Fibroblast of upper back skin (primary cell): ENCODE measurements at regions not wholly inside any gene's neighbourhood (a gene's known extent, or its start where the extent isn't known, plus 50 kb on each side); places are given as distances from the start of the nearest gene placed in this dataset.
"Not testable (repeated sequence)": the region's sequence is repeated elsewhere in the genome, so short reads cannot be mapped to it uniquely, and the experiment has no call there.

Source experiments
- DNase-seq: peaks from one replicate; pipeline ENCODE4 v3.0.0-alpha.2; 2013

DNA sequence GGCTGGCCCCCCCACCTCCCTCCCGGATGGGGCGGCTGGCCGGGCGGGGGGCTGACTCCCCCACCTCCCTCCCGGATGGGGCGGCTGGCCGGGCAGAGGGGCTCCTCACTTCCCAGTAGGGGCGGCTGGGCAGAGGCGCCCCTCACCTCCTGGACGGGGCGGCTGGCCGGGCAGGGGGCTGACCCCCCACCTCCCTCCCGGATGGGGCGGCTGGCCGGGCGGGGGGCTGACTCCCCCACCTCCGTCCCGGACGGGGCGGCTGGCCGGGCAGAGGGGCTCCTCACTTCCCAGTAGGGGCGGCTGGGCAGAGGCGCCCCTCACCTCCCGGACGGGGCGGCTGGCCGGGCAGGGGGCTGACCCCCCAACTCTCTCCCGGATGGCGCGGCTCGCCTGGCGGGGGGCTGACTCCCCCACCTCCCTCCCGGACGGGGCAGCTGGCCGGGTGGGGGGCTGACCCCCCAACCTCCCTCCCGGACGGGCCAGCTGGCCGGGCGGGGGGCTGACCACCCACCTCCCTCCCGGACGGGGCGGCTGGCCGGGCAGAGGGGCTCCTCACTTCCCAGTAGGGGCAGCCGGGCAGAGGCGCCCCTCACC lies 194.1 kb upstream of the GRIA1 start:
- not testable (repeated sequence) for DNase-seq

DNA sequence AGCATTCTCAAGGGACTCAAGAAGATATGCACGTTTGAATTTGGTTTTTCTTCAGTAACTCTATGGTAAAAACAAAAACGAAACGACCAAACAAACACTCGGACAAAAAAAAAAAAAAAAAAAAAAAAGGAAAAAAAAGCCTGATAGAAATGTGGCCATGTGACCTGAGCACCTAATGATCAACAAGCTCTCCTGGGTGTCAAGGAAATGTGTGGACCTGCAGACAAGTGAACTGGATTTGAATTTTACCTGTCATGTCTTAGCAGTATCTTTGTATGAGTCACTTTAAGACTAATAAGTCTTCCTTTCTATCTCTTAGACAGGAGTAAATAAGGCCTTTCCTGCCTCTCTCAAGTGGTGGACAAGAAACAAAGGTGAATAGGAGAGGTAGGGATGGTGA lies 190.6 kb upstream of the GRIA1 start:
- DNase-seq: no peak

DNA sequence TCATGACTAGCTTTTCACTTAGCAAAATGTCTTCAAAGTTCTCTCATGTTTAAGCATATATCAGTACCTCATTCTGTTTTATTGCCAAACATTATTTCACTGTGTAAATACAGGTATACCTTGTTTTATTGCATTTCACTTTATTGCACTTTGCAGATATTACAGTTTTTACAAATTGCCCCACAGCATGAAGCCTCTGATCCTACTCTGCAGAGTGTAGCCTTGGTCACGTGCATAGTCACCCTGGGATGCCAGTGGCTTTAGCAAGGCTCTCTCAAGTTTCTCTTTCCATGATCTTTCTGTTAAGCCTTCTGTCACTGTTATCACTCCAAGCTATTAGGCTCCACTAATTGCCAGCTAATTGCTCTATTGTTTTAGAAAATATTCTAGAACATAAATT lies 182.2 kb upstream of the GRIA1 start:
- no peak for DNase-seq

DNA sequence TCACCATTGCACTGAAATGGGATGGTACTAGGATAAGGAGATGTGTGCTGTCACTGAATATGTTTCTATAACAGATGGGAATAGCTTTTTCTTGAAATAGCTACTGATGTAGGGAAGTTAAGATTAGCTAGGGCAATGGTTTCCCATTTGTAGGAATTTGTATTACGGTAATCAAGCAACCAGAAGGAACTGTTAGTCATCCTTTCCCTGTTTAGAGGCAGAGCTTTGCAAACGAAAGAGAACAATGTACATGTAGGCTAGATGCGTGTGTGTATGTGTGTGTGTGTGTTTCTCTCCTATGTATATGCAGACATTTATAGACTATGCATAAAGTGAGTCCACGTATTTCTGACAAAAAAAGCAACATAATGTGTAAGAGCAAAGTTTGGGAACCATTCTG lies 171.9 kb upstream of the GRIA1 start:
- no peak for DNase-seq

DNA sequence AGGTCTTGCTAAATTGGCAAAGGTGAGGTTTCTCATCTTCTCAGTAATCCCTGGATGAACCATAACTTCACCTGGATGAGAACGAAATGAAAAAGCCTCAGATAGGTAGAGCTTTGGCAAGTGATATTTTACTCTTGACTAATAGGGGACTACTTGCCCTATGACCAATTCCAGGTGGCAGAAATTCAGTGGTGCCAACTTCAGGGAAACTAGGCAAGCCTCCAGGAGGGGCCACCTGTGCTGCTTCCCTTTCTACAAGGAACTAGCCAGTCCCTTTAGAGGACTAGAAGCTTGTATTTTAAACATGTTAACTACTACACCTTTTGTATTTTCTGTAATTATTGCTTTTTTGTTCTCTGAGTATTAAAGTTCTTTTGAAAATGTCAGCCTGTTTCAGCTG lies 169.0 kb upstream of the GRIA1 start:
- DNase-seq: no peak

DNA sequence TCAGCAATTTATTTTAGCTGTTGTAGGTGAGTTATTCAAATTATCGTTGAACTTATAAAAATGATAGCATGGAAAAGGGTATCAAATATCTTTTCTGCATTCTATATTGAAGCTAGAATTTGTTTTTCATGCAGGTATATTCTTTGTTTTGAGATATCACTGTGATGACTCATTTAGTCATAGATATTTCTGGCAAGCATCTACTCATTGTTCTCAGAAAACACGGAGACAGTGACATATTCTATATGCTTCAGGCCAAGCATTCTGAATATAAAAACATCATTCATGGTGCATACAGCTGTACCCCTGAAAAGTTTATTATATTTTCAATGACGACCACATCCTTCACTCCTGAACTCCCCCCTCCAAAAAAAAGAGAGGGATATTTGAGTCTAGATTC lies 150.3 kb upstream of the GRIA1 start:
- no peak for DNase-seq

DNA sequence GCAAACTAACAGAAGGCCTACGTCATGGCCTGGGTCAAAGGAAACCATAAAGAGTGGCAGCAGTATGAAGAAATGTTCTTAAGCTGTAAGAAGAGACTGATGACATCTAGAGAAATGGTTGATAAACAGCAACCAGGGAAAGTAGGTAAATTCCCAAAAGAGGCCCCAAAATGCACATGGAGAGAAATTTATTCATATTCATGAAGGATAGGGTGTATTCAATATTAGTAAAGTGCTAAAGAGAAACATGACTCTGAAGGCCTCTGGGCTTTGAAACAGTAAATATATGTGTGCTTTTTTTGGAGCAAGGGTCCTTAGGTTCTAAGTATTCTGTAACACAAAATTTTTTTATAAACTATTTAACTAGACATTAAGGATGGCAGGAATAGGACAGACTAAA lies 149.7 kb upstream of the GRIA1 start:
- DNase-seq: no peak

DNA sequence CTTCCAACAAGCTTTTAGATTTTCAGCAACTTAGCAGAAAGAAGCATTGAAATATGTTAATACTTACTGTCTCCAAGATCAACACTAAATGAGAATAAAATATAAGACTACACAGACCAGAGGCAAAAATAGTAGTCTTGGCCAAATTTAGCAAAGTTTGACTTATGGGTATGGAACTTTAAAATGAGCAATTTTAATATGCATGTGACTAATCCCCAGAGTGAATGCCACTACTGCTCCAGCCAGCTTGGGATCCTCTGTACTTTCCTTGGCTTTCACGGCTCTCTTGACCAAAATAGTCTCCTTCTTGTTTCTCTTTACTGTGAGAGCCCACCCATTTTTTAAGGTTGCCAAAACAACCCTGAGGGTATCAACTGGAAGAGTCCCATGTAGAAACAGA lies 148.0 kb upstream of the GRIA1 start:
- DNase-seq: no peak

DNA sequence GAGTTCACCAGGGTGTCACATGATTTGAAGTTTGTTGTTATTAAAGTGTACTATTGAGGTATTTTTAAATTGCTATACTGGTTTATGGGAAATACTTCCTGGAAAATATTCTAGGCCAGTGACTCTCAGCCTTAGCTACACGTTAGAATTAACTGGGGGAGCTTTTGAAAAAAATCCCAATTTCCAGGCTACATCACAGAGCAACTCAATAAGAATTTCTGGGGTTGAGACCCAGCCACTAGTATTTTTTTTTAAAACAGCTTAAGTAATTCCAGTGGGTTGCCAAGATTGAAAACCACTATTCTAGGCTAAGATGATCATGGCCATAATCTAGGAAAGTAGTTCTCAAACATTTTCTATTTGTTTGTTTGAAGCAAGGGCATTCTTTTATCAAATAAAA lies 142.9 kb upstream of the GRIA1 start:
- no peak for DNase-seq

DNA sequence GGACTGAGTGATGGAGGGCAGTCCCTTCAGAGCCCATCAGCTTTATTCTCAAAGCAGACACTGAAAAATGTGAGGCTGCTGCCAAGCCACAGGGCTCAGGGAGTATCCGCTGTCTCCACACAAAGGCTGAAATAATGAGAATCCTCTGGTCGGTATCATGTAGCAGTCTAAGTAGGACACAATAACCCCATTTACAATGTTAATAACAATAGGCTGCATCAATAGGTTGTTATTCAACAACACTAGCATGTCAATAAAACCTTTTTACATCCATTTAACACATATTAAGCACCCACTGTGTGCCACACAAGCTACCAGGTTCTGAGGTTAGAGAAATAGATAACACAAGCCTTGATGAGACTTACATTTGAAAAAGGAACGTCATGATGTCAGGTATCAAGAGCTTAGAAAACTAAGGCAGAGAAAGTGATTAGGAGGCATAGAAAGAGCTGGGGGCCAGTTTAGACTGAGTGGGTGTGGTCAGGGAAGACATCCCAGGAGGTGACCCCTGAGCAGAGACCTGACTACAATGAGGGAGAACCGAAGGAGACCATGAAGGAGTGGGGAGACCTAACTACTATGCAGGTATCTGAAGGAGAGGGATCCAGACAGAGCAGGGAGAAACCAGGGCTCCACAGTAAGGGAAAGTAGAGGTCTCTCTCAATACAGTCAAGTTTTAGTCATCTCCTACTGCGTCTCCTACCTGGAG lies 140.1 kb upstream of the GRIA1 start:
- peak; percentile 28 for DNase-seq

DNA sequence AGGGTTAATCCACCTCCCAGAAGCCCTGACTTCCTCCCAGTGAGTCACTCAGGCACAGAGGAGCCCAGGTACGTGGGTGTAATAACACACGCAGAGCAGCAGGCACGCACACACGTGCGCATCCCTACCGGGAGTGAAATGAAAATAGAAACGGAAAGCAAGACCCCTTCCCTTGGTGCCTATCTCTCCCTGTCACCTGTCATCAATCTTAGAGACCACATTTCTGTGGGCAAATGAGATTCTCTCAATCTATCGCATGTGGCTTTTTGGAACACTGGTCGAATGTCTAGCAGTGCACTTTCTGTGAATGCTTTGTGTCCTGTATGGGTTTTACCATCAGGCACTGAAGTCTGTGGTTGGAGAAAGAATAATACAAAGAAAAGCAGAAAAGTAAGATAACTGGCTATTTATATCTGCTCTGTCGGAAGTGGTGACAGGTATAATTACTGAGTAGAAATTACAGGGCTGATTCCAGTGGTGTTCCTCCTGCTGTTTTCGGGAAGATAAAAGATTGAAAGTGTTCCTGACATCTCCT lies 137.7 kb upstream of the GRIA1 start:
- peak; percentile 19 for DNase-seq

DNA sequence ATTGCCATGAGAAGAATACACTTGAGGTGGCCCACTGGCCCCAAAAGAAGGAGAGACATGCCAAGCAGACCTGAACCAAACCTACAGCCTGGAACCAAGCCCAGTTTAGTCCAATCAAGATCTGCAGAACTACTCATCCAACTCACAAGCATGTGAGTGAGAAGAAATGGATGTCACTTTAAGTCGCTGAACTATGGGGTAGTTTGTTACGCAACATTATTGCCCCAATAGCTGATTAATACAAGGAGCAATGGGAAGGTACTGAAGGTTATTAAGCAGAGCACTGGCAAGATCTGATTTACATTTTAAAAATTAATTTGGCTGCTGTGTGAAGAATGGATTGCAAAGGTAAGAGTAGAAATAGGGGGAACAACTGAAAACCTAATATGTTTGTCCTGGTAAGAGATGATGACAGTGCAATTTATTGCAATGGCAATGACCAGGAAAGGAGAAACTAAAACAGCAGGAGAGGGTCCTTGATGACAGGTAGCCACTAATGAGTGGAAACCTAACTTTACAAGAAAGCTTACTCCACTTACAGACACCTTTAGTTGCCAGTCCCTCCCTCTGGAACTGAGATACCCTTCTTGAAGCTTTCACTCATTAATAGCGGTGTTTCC lies 132.9 kb upstream of the GRIA1 start:
- no peak for DNase-seq

DNA sequence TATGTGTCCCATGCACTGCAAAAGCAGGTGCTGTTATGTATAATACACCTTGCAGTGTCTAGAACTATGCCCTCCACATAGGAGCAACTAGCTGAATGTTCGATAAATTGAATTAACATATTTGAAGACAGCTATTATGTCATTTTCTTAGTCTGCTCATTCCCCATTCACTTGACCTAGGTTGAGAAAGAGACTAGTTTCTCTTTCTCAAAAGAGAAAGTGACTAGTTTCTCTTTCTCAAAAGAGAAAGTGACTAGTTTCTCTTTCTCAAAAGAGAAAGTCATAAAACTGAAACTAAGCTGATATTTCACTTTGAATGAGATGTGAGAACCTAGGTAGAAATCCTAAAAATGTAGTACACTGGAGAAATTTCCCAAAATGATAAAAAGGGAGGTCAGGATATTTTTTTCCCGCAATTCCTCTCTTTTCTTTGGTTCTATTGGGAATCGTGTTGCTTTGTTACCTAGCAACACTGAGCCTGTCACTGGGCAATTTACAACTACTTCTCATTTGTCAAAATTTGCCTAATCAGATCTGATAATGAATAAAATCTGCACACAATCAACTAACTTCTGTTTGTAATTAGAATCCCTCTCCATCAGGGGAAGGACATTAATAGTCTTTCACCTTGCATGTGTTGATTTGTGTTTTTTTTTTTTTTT lies 132.0 kb upstream of the GRIA1 start:
- no peak for DNase-seq

DNA sequence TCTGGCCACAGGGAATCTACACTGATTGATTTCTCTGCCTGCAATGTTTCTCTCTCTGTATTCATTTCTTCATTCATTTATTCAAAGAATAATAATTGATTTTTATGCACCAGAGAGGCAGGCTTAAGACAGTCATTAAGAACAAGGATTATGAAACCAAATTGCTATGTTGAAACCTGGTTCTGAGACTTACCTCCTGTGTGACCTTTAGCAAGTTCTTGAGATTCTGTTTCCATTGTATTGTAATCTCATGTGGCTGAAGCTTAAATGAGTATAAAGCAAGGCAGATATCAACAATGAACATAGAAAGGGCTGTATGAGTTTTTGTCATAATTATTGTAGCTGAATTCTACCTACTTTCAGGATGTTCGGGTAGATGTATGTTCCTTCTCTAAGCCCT lies 129.6 kb upstream of the GRIA1 start:
- DNase-seq: no peak

DNA sequence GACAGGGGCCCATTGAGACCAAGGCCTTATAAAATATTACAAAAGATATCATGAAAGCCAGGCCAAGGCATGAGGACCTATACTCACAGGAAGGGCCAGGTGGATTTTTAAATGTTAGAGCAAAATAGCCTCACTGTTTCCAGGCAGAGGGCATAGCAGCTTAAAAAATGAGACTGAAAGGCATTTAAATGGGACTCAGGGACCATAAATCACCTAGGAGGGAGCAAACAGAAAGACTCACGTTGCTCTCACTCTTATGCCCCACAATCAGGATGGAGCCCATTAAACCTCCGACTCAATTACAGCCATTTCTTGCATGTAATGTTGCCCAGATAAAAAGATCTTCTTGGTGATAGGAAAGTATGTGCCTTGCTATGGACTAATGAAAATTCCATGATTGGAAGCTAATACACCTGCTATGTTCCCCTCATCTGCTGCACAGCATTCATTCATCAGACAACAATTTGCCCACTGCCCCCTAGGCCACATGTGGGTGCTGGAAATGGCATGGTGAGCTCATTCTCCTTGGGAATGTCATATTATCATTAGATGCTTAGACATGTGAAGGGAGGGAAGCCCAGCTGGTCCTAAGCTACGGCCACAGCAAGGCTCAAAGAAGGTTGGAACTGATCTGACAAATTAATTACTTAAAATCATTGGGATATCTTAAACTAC lies 128.6 kb upstream of the GRIA1 start:
- DNase-seq: no peak

DNA sequence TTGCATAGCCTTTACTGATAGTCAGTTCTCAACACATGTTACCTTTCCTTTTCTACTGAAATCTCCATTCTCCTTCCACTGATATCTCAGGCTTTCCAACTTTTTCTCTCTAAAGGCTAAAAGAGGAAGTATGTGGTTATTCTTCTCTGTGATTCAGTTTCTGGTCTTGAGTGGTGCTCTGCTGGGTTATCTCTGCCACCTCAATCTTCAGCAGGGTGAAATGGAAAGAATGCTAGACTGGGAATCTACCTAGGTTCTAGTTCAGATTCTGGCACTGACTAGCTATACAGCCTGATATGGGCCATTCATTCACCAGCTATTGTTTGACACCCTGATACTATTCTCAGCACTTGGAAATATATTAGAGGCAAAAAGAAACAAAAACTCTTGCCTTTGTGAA lies 124.9 kb upstream of the GRIA1 start:
- DNase-seq: no peak

DNA sequence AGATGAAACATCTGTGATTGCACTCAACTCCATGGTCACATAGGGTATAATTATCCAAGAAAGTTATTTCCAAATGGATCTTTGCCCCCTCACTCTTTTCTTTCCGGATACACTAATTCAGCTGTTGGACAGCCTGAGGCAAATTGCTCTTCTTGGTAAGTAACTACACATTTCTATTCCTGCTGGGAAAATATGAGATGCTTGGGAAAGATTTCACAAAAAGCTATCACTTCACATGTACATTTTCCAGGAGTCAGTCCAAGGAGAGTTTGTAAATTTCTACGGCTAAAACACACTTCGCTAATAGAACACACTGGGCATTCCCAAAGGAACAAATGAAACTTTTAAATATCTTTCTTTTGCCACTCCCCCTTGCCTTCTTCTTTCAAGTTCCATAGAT lies 123.0 kb upstream of the GRIA1 start:
- DNase-seq: no peak

DNA sequence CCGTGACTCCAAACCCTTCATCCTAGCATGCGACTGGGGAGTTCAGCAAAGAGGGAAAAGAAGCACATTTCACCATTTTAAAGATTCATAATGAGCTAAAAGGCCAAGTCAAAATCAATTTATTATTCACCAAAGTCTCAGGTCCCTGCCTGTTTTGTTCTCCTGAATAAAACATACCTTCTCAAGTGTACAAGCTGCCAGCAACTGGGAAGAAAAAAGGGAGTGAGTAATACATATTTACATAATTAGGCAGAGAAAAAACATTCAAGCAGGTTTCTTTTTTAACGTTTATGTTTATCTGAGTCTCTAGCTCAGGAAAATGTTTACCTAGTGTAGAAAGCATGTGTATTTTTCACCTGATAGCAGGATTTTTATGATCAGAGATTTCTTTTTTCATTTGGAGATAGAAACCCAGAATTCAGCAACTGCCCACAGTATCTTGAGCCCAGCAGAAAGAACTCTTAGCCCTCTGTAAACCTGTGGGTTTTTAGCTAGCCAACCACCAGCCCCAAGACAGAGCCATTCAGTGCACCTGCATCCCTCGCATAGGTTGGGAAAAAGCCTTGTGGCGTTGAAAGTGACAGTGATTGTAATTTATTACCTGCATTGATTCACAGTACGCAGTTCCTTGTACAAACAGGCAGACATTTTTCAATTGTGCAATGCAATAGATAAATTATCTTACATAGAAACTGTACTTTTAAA lies 117.9 kb upstream of the GRIA1 start:
- DNase-seq: no peak

DNA sequence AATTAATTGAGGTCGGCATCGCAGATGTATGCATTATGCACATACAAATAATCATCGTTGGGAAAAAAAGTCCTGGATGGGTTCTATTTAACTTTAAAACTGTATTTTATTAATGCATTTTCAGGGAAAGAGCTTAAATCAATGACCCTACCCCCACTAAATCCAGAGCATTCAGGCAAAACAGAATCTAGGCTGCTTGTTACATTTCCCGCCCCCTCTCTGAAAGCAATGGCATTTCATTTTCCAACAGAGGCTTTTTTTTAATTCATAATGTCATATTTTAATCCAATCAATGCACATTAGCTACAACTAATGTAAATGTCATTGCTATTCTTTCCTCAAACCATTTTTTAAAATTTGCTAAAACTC lies 117.4 kb upstream of the GRIA1 start:
- DNase-seq: no peak

DNA sequence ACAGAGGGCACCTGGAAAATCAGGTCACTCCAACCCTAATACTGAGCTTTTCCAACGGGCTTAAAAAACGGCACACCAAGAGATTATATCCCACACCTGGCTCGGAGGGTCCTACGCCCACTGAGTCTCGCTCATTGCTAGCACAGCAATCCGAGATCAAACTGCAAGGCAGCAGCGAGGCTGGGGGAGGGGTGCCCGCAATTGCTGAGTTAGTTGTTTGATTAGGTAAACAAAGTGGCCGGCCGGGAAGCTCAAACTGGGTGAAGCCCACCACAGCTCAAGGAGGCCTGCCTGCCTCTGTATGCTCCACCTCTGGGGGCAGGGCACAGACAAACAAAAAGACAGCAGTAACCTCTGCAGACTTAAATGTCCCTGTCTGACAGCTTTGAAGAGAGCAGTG lies 108.8 kb upstream of the GRIA1 start:
- DNase-seq: not testable (repeated sequence)

DNA sequence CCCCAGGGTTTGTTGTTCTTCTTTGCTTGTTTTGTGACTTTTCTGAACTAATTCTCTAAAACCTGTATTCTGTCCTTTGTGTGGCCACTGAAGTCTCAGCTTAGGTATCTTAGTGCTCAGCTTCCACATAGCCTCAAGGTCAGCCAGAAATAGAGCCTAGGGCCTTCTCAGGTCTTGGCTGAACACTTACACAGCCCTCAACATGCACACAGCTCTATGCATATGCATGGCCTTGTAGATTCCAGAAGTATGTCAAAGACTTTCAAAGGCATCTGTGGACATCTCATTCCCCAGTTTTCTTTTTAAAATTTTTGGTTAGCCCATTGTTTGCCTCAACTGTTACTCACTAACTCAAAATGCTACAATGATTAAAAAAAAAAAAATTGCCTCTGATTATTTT lies 99.9 kb upstream of the GRIA1 start:
- DNase-seq: no peak

DNA sequence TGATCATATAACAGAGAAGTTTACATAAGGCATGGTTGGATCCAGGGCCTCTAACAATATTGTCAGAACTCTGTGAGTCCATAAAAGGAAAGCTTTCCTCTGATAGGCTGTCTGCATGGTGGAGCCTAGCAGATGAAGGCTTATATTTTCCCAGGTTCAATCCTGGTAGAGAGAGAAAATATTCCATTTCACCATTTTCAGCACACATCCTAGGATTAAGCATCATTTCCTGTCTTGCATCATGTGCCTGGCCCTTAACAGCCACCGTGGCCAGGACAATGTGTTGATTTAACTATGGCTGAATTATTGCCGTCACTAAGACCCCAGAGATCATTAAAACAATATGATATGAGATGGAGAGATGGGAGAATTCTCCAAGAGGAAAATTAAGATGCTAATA lies 90.9 kb upstream of the GRIA1 start:
- peak; percentile 26 for DNase-seq

DNA sequence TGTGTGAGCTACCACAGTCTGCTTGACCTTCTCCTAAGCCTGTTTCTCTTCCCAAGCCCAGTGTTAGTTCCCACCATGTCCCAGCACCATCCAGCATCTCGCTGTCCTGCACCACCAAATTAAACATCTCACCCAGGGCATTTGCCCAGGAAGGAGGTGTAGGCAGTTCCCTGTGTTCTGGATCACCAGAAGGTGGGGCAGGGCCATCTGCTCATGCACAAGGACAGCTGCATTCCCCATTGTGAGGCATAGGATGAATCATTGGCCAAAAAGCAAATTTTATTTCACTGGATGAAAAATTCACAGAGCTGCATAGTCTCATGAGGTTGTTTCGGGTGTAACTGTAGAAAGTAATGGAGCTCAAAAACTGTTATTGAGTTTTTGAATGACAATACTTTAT lies 89.5 kb upstream of the GRIA1 start:
- DNase-seq: peak; percentile 53
